ENCODE measurements at regions not wholly inside any gene's neighbourhood (a gene's known extent, or its start where the extent isn't known, plus 50 kb on each side); places are given as distances from the start of the nearest gene placed in this dataset.
A peak's percentile ranks its signal among the peaks of the same experiment; 100 is the strongest.

DNA sequence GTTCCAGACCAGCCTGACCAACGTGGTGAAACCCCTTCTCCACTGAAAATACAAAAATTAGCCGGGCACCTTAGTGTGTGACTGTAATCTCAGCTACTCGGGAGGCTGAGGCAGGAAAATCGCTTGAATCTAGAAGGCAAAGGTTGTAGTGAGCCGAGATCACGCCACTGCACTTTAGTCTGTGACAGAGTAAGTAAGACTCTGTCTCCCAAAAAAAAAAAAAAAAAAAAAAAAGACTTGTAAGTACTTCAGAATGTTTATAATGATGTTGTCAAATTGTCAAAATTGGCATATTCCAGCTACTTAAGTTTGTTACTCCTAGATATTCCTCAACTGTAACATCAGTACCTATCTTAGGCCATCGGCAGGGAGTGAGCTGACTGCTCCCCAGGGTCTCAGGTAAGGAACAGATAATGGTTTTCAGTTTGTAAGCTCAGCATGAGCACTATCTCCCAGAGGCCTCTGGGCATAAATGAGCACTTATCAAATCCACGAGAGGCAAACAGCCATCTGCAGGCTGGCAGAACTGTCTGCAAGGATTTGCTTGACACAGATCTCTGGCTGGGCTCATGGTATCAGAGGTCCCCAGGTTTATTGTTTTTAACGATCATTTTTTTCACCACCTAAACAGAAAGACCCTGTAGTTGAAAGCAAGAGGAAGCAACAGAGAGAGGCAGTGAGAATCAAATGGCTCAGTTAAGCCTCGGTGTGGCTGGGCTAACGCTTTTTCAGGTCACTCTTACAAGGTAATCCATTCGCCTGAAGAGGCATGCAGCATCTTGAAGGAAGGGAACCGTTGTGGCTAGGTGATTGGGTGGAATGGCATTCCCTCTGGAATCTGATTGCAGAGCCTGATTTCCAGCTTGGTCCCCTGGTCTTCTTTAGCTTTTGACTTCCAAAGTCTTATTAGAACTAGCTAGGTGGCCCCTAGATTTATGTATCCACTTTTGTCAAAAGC lies 115.9 kb downstream of the LY86 start:
- DNase-seq (ENCODE audit: insufficient read length) (no peak), FAIRE-seq (no peak)
- no peak for TF ChIP-seq POLR2AphosphoS5 (IDR thresholded peaks at IDR 0.05; ENCODE audit: low read depth, low read length)
- TF ChIP-seq TAF1 (IDR thresholded peaks at IDR 0.05; ENCODE audit: borderline replicate concordance, low read depth, low read length), result no peak
- no peak for TF ChIP-seq POLR2A (IDR thresholded peaks at IDR 0.05; ENCODE audit: low read depth, low read length)

GRCh38 chr6:6705061-6705425 lies 116.5 kb downstream of the LY86 start:
- TF ChIP-seq POLR2AphosphoS5 (IDR thresholded peaks at IDR 0.05; ENCODE audit: low read depth, low read length) (no peak), TAF1 (IDR thresholded peaks at IDR 0.05; ENCODE audit: borderline replicate concordance, low read depth, low read length) (no peak), POLR2A (IDR thresholded peaks at IDR 0.05; ENCODE audit: low read depth, low read length) (no peak)
- FAIRE-seq, result no peak

DNA sequence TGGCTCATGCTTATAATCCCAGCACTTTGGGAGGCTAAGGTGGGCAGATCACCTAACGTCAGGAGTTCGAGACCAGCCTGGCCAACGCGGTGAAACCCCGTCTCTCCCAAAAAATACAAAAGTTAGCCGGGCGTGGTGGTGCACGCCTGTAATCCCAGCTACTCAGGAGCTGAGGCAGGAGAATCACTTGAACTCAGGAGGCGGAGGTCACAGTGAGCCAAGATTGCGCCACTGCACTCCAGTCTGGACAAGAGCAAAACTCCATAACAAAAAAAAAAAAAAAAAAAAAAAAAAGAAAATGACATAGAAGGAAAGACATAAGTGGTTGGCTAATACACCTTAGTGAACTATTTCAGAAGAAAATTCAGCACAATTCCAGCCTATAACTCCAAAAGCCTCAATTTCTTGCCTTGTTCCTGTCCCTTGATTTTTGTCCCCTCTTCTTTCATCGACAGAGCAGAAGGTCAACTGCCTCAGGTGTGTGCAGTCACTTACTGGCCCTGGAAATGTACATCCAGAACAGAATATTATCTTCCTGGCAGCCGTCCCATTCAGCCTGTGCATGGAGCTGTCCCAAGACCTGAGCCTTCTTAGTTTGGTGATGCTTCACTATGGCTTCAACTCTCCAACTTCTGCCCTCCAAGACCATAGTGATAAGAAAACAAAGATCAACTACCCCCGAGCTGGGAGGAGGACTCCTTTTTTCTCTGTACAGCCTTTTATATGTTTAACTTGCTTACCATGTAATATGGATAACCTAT lies 117.6 kb downstream of the LY86 start:
- FAIRE-seq, result no peak
- TF ChIP-seq POLR2AphosphoS5 (IDR thresholded peaks at IDR 0.05; ENCODE audit: low read depth, low read length) (no peak), TAF1 (IDR thresholded peaks at IDR 0.05; ENCODE audit: borderline replicate concordance, low read depth, low read length) (no peak), POLR2A (IDR thresholded peaks at IDR 0.05; ENCODE audit: low read depth, low read length) (no peak)
- DNase-seq (ENCODE audit: insufficient read length), result no peak

More at GRCh38 chr6:6705061-6705425, 116.5 kb downstream of the LY86 start:
- DNase-seq (ENCODE audit: insufficient read length), result no peak

- TF ChIP-seq POLR2A (IDR thresholded peaks at IDR 0.05; ENCODE audit: low read depth, low read length), result no peak
- no peak for TF ChIP-seq POLR2AphosphoS5 (IDR thresholded peaks at IDR 0.05; ENCODE audit: low read depth, low read length)
- no peak for TF ChIP-seq TAF1 (IDR thresholded peaks at IDR 0.05; ENCODE audit: borderline replicate concordance, low read depth, low read length)
- DNase-seq (ENCODE audit: insufficient read length) (no peak), FAIRE-seq (no peak)
Measured at GRCh38 chr6:6707143-6707542, 118.6 kb downstream of the LY86 start.

DNA sequence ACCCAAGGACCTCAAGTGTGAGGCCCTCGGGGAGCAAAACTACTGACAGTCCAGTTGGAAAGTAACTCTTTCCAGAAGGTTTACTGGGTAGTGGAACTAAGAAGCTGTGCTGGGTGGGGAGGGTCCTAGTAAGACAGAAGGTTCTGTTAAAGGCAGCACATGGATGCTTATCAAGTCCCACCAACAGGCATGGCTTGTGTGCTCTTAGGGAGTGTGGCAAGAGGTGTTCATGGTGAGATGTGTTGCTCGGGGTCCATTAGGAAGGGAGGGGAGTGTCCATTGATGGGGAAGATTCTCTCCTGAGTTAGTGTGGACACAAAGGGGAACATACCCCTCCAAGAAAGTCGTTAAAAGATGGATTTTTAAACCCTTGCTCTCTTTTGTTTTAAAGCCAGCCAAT lies 120.6 kb downstream of the LY86 start:
- no peak for DNase-seq (ENCODE audit: insufficient read length)
- FAIRE-seq, result no peak
- TF ChIP-seq POLR2A (IDR thresholded peaks at IDR 0.05; ENCODE audit: low read depth, low read length) (no peak), TAF1 (IDR thresholded peaks at IDR 0.05; ENCODE audit: borderline replicate concordance, low read depth, low read length) (no peak), POLR2AphosphoS5 (IDR thresholded peaks at IDR 0.05; ENCODE audit: low read depth, low read length) (no peak)

GRCh38 chr6:6711031-6711785 lies 122.7 kb downstream of the LY86 start:
- DNase-seq (ENCODE audit: insufficient read length), result no peak
- FAIRE-seq, result no peak
- TF ChIP-seq TAF1 (IDR thresholded peaks at IDR 0.05; ENCODE audit: borderline replicate concordance, low read depth, low read length) (no peak), POLR2AphosphoS5 (IDR thresholded peaks at IDR 0.05; ENCODE audit: low read depth, low read length) (no peak), POLR2A (IDR thresholded peaks at IDR 0.05; ENCODE audit: low read depth, low read length) (no peak)

DNA sequence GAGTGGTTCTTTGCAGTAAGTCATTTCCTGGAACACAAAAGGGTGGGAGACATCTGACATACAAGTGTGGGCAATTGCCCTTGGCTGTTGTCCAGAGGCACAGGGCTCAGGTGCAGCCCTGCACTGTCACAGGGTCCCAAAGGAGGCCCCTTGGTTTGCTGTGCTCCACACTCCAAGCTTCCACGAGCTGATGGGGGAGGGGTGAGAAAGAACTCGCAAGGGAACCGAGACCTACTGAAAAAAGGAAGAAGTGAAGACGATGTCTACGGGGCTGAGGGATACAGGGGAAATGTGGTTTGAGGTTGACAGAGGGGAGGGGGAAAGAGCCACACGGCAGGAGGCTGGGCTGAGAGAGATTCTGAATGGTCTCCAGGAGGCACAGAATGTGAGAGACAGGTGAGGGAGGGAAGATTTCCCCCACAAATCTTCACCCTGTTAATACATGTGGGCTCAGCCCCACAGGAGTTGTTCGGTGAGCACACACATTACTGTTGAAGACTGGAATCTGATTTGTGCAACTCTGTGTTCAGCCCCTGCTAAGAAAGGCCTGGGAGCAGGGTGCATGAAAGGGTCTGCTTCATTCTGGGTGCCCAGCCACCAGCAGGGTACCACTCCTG lies 123.4 kb downstream of the LY86 start:
- no peak for TF ChIP-seq TAF1 (IDR thresholded peaks at IDR 0.05; ENCODE audit: borderline replicate concordance, low read depth, low read length)
- no peak for TF ChIP-seq POLR2AphosphoS5 (IDR thresholded peaks at IDR 0.05; ENCODE audit: low read depth, low read length)
- TF ChIP-seq POLR2A (IDR thresholded peaks at IDR 0.05; ENCODE audit: low read depth, low read length), result no peak
- DNase-seq (ENCODE audit: insufficient read length) (no peak), FAIRE-seq (peak; percentile 68)

DNA sequence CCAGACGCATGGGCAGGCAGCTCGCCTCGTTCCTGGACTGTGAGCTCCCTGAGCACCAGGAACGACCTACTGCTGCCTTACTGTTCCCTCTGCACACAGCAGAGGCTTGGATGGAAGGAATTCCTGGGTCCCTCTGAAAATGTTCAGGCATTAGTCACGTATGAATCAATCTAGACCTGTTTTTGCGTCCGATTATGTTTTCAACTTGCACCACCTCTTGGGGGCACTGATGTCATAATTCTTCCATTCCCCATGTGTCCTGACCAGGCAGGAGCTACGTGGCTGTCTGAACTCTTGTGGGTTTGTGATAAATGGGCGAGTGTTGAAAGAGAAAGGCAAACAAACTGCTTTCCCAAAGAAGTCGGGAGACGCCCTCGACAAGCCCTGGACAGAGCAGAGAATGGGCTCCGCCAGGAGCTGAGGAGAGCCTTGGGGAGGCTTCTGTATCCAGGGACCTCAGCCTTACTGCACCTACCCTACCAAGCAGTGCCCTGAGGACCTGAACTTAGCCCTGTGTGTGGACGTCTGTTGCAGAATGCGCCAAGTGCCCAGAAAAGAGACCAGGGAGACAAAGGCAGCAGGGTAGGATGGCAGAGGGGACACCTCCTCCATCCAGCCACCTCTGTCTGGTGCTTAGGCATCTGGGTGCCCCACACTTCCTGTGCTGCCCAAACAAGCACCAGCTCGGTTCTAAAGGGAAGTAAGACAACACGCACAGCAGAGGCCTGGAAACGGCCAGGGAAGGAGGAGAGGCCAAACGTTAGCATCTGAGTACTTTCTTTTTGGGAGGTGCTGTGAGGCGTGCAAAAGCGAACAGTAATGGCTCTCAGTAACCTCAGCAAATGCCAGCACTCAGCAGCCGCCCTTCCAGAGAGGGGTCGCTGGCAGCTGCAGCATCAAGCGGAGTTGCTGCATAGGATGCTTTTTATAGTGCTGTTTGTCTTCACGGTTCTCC lies 124.2 kb downstream of the LY86 start:
- FAIRE-seq (peak; percentile 78), DNase-seq (ENCODE audit: insufficient read length) (no peak)
- TF ChIP-seq TAF1 (IDR thresholded peaks at IDR 0.05; ENCODE audit: borderline replicate concordance, low read depth, low read length) (no peak), POLR2A (IDR thresholded peaks at IDR 0.05; ENCODE audit: low read depth, low read length) (no peak)

GRCh38 chr6:6713657-6714056 lies 125.1 kb downstream of the LY86 start:
- no peak for FAIRE-seq
- DNase-seq (ENCODE audit: insufficient read length), result no peak
- TF ChIP-seq TAF1 (IDR thresholded peaks at IDR 0.05; ENCODE audit: borderline replicate concordance, low read depth, low read length) (no peak), POLR2A (IDR thresholded peaks at IDR 0.05; ENCODE audit: low read depth, low read length) (no peak), POLR2AphosphoS5 (IDR thresholded peaks at IDR 0.05; ENCODE audit: low read depth, low read length) (no peak)

Measured in GM12892 (cell line).